WERI-Rb-1 (cell line): ENCODE measurements at regions not wholly inside any gene's neighbourhood (a gene's known extent, or its start where the extent isn't known, plus 50 kb on each side); places are given as distances from the start of the nearest gene placed in this dataset.

Experiments used
- DNase-seq: peaks from one replicate; pipeline ENCODE4 v3.0.0-alpha.2; 2020
- H3K27ac ChIP-seq: fragments of 250-450 bp; sonication (Bioruptor Pico); 2 replicates; pipeline ENCODE4 v1.5.1; 2020; ENCODE audit warnings: mild to moderate bottlenecking, moderate library complexity
- H3K27me3 ChIP-seq: fragments of 250-450 bp; sonication (Bioruptor Pico); 2 replicates; pipeline ENCODE4 v1.5.1; 2021; ENCODE audit warnings: mild to moderate bottlenecking, low read depth, moderate library complexity; ENCODE audit not compliant: insufficient read depth, severe bottlenecking
- H3K36me3 ChIP-seq: fragments of 250-450 bp; sonication (Bioruptor Pico); 2 replicates; pipeline ENCODE4 v1.5.1; 2020; ENCODE audit warnings: mild to moderate bottlenecking, moderate library complexity
- H3K4me3 ChIP-seq: 2 replicates; pipeline ENCODE4 v1.5.1; 2011; ENCODE audit warnings: low read depth, mild to moderate bottlenecking, control low read depth, low read length
- H3K9me3 ChIP-seq: fragments of 250-450 bp; sonication (Bioruptor Pico); 2 replicates; pipeline ENCODE4 v1.5.1; 2021; ENCODE audit warnings: mild to moderate bottlenecking, moderate library complexity; ENCODE audit not compliant: severe bottlenecking
- CTCF ChIP-seq: IDR thresholded peaks from 2 replicates; pipeline ENCODE4 v1.5.1; 2011; ENCODE audit warnings: low read depth, mild to moderate bottlenecking, control low read depth, inconsistent platforms, low read length

DNA sequence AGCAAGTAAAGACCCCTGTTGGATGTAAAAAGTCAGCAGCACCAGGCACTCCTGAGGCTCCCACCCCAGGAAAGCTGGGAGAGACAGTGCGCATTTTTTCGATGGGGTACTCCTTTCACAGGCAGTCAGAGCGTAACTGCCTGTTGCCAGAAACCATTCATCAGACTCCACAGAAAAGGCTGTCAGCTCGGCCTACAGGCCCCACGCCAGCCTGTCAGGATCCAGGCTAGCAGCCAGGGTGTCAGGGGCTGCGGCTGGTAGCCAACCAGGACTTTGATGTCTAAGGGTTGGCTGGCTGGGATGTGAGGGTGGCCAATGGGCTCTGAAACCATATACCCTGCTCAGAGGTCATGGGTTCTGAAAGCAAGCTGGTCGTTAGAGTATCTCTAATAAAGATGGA, 164.5 kb downstream of the WNT5A start:
- no peak for TF ChIP-seq CTCF
- no peaks in the 10 kb centered on the region for H3K9me3 ChIP-seq
- no peak overlapping the region for H3K27ac ChIP-seq
- H3K4me3 ChIP-seq: no peak overlapping the region
- DNase-seq: no peak
- H3K27me3 ChIP-seq: no peaks in the 10 kb centered on the region
- no peaks in the 10 kb centered on the region for H3K36me3 ChIP-seq

DNA sequence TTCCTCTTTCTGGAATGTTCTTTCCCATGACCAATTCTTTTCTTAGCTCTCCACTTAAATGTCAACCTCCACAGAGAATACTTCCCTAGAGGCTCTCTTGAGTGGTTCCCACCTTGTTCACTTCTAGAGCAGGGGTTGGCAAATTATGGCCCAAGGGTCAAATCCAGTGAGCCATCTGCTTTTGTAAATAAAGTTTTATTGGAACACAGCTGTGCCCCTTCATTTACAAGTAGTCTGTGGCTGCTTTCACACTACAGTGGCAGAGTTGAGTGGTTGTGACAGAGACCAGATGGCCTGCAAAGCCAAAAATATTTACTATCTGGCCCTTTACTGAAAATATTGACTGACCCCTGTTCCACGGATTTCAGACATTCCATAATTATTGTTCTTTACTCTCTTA, 166.2 kb downstream of the WNT5A start:
- Histone ChIP-seq H3K4me3 (no peak overlapping the region), H3K9me3 (no peaks in the 10 kb centered on the region), H3K36me3 (no peaks in the 10 kb centered on the region), H3K27ac (no peak overlapping the region), H3K27me3 (no peaks in the 10 kb centered on the region)
- no peak for TF ChIP-seq CTCF
- no peak for DNase-seq

DNA sequence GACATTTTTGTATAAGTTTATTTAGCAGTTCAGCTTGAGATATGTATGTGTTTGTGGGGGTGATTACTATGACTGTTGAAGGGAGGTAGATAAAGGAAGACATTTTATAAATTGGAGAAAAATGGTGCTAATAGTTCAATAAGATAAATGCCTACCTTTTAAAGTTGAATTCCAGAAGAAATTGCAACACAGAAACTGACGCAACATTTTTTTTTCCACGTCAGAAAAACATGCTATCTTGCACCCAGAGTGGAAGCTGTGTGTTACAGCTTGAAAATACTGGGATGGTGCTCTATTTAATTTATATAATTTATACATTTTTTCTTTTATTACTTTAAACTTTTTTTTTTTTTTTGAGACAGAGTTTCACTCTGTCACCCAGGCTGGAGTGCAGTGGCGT, 171.7 kb downstream of the WNT5A start:
- Histone ChIP-seq H3K27me3 (no peaks in the 10 kb centered on the region), H3K27ac (no peak overlapping the region), H3K9me3 (no peaks in the 10 kb centered on the region), H3K36me3 (no peaks in the 10 kb centered on the region), H3K4me3 (no peak overlapping the region)
- no peak for DNase-seq
- TF ChIP-seq CTCF: no peak

DNA sequence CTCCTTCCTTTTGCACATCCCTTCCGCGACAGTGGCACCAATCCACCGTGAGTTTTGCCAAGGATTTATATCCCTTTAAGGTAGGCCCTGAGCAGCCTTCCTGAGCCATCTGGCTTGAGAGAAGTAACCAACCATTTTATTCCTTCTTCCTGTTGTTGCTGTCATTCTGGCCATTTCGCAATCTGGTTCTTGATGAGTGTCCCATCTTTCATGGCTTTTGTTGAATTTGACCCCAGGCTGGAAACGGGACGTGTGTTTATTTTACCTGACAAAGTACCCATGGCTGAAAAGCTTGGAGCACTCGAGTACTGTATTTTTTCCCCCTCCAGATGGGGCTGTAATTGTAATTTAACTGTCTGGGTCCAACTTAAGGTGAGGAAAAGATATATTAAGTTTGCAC, 173.4 kb downstream of the WNT5A start:
- Histone ChIP-seq H3K9me3 (no peaks in the 10 kb centered on the region), H3K4me3 (no peak overlapping the region), H3K27ac (no peak overlapping the region), H3K27me3 (no peaks in the 10 kb centered on the region), H3K36me3 (no peaks in the 10 kb centered on the region)
- no peak for TF ChIP-seq CTCF
- DNase-seq: no peak

GRCh38 chr3:55309336-55309735, 177.8 kb downstream of the WNT5A start:
- DNase-seq: no peak

More at GRCh38 chr3:55309336-55309735, 177.8 kb downstream of the WNT5A start:
- TF ChIP-seq CTCF: no peak
- no peak overlapping the region for H3K27ac ChIP-seq
- H3K27me3 ChIP-seq: no peaks in the 10 kb centered on the region
- H3K9me3 ChIP-seq: no peaks in the 10 kb centered on the region
- H3K4me3 ChIP-seq: no peak overlapping the region
- no peaks in the 10 kb centered on the region for H3K36me3 ChIP-seq
